H1 (cell line): ENCODE measurements at regions not wholly inside any gene's neighbourhood (a gene's known extent, or its start where the extent isn't known, plus 50 kb on each side); places are given as distances from the start of the nearest gene placed in this dataset.

Experiments
- CTCF ChIA-PET: fragments of 300-600 bp; sonication (Branson Sonifier 250); formaldehyde crosslinking; loops from one replicate; lab custom pipeline; 2021; ENCODE audit not compliant: partially characterized antibody; lab: Charles Lee
- POLR2A ChIA-PET: fragments of 300-600 bp; sonication (Branson Sonifier 250); formaldehyde crosslinking; loops from one replicate; lab custom pipeline; 2021; ENCODE audit warnings: inconsistent platforms; ENCODE audit not compliant: partially characterized antibody; lab: Charles Lee
- DNase-seq, 2 experiments: peaks; one replicate each; pipeline versions ENCODE4 v3.0.0 to v3.0.0-alpha.2; 2010 to 2022; ENCODE audit warnings: low spot score in 2 of 2, low read depth in 1 of 2, mixed read lengths in 1 of 2
- FAIRE-seq: peaks from 2 replicates; lab custom pipeline; 2011; peaks lifted over from hg19 to GRCh38; lab: Jason Lieb, UNC
- H2AFZ ChIP-seq: 2 replicates; pipeline ENCODE4 v1.8.1; 2012; ENCODE audit warnings: low read length, inconsistent platforms
- H2AK5ac ChIP-seq: 2 replicates; pipeline ENCODE4 v1.6.1; 2013; ENCODE audit warnings: low read depth, low read length
- H2BK120ac ChIP-seq: replicated peaks from 2 replicates; pipeline ENCODE3; 2013; ENCODE audit warnings: low read depth, low read length, inconsistent platforms
- H2BK12ac ChIP-seq: 2 replicates; pipeline ENCODE4 v1.6.1; 2013; ENCODE audit warnings: low read depth, low read length
- H2BK15ac ChIP-seq: 2 replicates; pipeline ENCODE4 v1.6.1; 2013; ENCODE audit warnings: low read length
- H2BK20ac ChIP-seq: 2 replicates; pipeline ENCODE4 v1.6.1; 2013; ENCODE audit warnings: low read length
- H2BK5ac ChIP-seq: 2 replicates; pipeline ENCODE4 v1.6.1; 2013; ENCODE audit warnings: low read depth, low read length
- H3K14ac ChIP-seq: 2 replicates; pipeline ENCODE4 v1.6.1; 2013; ENCODE audit warnings: inconsistent platforms; ENCODE audit not compliant: insufficient read length
- H3K18ac ChIP-seq: 2 replicates; pipeline ENCODE4 v1.6.1; 2013; ENCODE audit warnings: low read length; ENCODE audit errors: extremely low read depth
- H3K23ac ChIP-seq: 2 replicates; pipeline ENCODE4 v1.6.1; 2013; ENCODE audit warnings: inconsistent platforms; ENCODE audit not compliant: insufficient read length
- H3K23me2 ChIP-seq: 2 replicates; pipeline ENCODE4 v1.6.1; 2013; ENCODE audit warnings: low read depth, low read length
- H3K27ac ChIP-seq: 2 replicates; pipeline ENCODE4 v1.6.1; 2011; ENCODE audit warnings: low read depth, low read length, inconsistent platforms
- H3K27me3 ChIP-seq, 4 experiments: replicated peaks in 1 of 4; 1 replicate in 1 of 4; 2 replicates in 3 of 4; pipeline versions ENCODE4 v1.6.1 to v1.8.1; 2011 to 2013; ENCODE audit warnings: low read length in 3 of 4, mild to moderate bottlenecking in 3 of 4, inconsistent platforms in 2 of 4, mixed read lengths in 2 of 4, moderate library complexity in 1 of 4; ENCODE audit not compliant: control insufficient read depth in 3 of 4, insufficient read depth in 3 of 4; ENCODE audit errors: extremely low read depth in 1 of 4
- H3K36me3 ChIP-seq, 4 experiments: 2 replicates each; pipeline versions ENCODE4 v1.6.1 to v1.8.1; 2011 to 2013; ENCODE audit warnings: mild to moderate bottlenecking in 4 of 4, low read length in 3 of 4, moderate library complexity in 2 of 4, control low read depth in 1 of 4, inconsistent platforms in 1 of 4; ENCODE audit not compliant: insufficient read depth in 4 of 4, control insufficient read depth in 2 of 4
- H3K4ac ChIP-seq: replicated peaks from 2 replicates; pipeline ENCODE3; 2013; ENCODE audit warnings: low read length, low read depth, mixed read lengths, inconsistent platforms; ENCODE audit not compliant: insufficient read length
- H3K4me1 ChIP-seq, 4 experiments: replicated peaks in 1 of 4; 1 replicate in 1 of 4; 2 replicates in 3 of 4; pipeline versions ENCODE4 v1.6.1 to v1.8.1; 2011 to 2013; ENCODE audit warnings: low read length in 3 of 4, inconsistent platforms in 2 of 4, mixed read lengths in 1 of 4; ENCODE audit not compliant: insufficient read depth in 4 of 4, control insufficient read depth in 3 of 4
- H3K4me2 ChIP-seq, 2 experiments: 2 replicates each; pipeline versions ENCODE4 v1.6.1 to v1.8.1; 2011 to 2013; ENCODE audit warnings: low read depth in 2 of 2, low read length in 2 of 2, control low read depth in 1 of 2, inconsistent platforms in 1 of 2, mild to moderate bottlenecking in 1 of 2; ENCODE audit not compliant: insufficient read depth in 1 of 2
- H3K4me3 ChIP-seq, 4 experiments: fragments of 200-600, 300-600 bp in 1 of 4; sonication (generic), shearing (Covaris generic), sonication (Bioruptor Twin) in 1 of 4; 2 replicates each; pipeline versions ENCODE4 v1.5.1 to v1.8.1; 2011 to 2016; ENCODE audit warnings: low read length in 4 of 4, low read depth in 3 of 4, control low read depth in 2 of 4, inconsistent platforms in 2 of 4, mild to moderate bottlenecking in 2 of 4, mixed read lengths in 1 of 4, moderate library complexity in 1 of 4; ENCODE audit not compliant: insufficient read depth in 2 of 4; ENCODE audit errors: extremely low read depth in 1 of 4
- H3K56ac ChIP-seq: replicated peaks from 2 replicates; pipeline ENCODE3; 2013; ENCODE audit warnings: low read depth, mild to moderate bottlenecking, mixed read lengths, low read length, inconsistent platforms; ENCODE audit not compliant: insufficient read length
- H3K79me1 ChIP-seq: 2 replicates; pipeline ENCODE4 v1.6.1; 2013; ENCODE audit warnings: low read depth, low read length, control low read depth
- H3K79me2 ChIP-seq, 2 experiments: 2 replicates each; pipeline versions ENCODE4 v1.6.1 to v1.8.1; 2012 to 2013; ENCODE audit warnings: low read length in 2 of 2, mild to moderate bottlenecking in 2 of 2, inconsistent platforms in 1 of 2; ENCODE audit not compliant: insufficient read depth in 2 of 2, control insufficient read depth in 1 of 2
- H3K9ac ChIP-seq, 4 experiments: replicated peaks in 1 of 4; 1 replicate in 1 of 4; 2 replicates in 3 of 4; pipeline versions ENCODE4 v1.6.1 to v1.8.1; 2011 to 2013; ENCODE audit warnings: low read depth in 3 of 4, low read length in 3 of 4, control low read depth in 2 of 4, mild to moderate bottlenecking in 2 of 4, moderate library complexity in 2 of 4, inconsistent platforms in 1 of 4; ENCODE audit errors: extremely low read depth in 1 of 4
- H3K9me3 ChIP-seq, 2 experiments: 2 replicates each; pipeline versions ENCODE4 v1.6.1 to v1.8.1; 2012 to 2013; ENCODE audit warnings: mild to moderate bottlenecking in 2 of 2, moderate library complexity in 2 of 2, control low read depth in 1 of 2, inconsistent platforms in 1 of 2, low read depth in 1 of 2, low read length in 1 of 2, mixed read lengths in 1 of 2; ENCODE audit not compliant: insufficient read depth in 2 of 2
- H4K20me1 ChIP-seq, 2 experiments: replicated peaks in 1 of 2; 2 replicates each; pipeline versions ENCODE3 to v1.8.1; 2011 to 2013; ENCODE audit warnings: inconsistent platforms in 2 of 2, low read length in 2 of 2, mild to moderate bottlenecking in 1 of 2; ENCODE audit not compliant: insufficient read depth in 2 of 2, control insufficient read depth in 1 of 2
- H4K5ac ChIP-seq: 2 replicates; pipeline ENCODE4 v1.6.1; 2013; ENCODE audit warnings: low read length, low read depth, mixed read lengths, inconsistent platforms; ENCODE audit not compliant: insufficient read length
- H4K8ac ChIP-seq: 2 replicates; pipeline ENCODE4 v1.8.0; 2013; ENCODE audit warnings: mild to moderate bottlenecking, moderate library complexity, low read length, inconsistent platforms; ENCODE audit not compliant: insufficient read depth; ENCODE audit errors: extremely low read depth
- H4K91ac ChIP-seq: replicated peaks from 2 replicates; pipeline ENCODE3; 2013; ENCODE audit warnings: low read length, mixed read lengths, inconsistent platforms; ENCODE audit not compliant: insufficient read length
- CTBP2 ChIP-seq: IDR thresholded peaks from 2 replicates; pipeline ENCODE4 v1.7.0; 2011; ENCODE audit warnings: borderline replicate concordance, mild to moderate bottlenecking, moderate library complexity, mixed read lengths, low read length; ENCODE audit not compliant: insufficient read depth, insufficient read length
- JUN ChIP-seq: IDR thresholded peaks from 2 replicates; pipeline ENCODE4 v1.6.1; 2011; ENCODE audit warnings: low read depth, mild to moderate bottlenecking, improper control_type of control experiment, low read length
- JUND ChIP-seq: IDR thresholded peaks from 2 replicates; pipeline ENCODE4 v1.6.1; 2011; ENCODE audit warnings: mild to moderate bottlenecking, improper control_type of control experiment, low read length
- SRF ChIP-seq: IDR thresholded peaks from 2 replicates; pipeline ENCODE4 v1.6.1; 2011; ENCODE audit warnings: mild to moderate bottlenecking, low read depth, low read length, moderate library complexity
- whole genome bisulfite sequencing, 2 experiments: shearing (Covaris generic) in 1 of 2; methylation state at CpG; one replicate each; pipeline versions ENCODE4 v1.1.6 to v1.1.7; 2013 to 2015; ENCODE audit warnings: low lambda C conversion rate in 2 of 2, mixed read lengths in 2 of 2, inconsistent platforms in 1 of 2, low coverage in 1 of 2, missing lambda C conversion rate in 1 of 2; ENCODE audit not compliant: insufficient replicate concordance in 2 of 2, insufficient coverage in 1 of 2, insufficient read length in 1 of 2; ENCODE audit errors: extremely low coverage in 1 of 2, missing lambda C conversion rate in 1 of 2; 5-methylcytosine and 5-hydroxymethylcytosine counted together

DNA sequence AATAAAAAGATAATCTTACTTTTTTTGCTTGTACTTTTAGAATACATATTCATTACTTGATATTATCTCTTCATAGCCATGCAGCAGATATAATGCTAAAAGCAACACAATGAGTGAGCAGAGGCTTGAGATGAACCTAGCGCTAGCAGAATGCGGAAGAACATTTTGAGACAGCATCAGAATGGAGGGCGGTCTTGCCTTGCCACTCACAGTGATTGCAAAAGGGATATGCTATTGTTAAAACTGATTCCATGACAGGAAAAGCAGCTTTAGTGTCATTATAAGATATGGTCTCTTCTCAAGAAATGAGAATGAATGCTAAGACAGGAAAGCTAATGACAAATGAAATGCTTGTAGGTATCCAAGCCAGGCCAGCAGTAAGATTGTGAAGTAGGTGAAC lies 200.0 kb upstream of the GJE1 start:
- CTCF ChIA-PET: interaction anchor here (0.6 to 1.5 kb wide), 2 partner anchors 179 to 381 kb away, joined by 3 read pairs; no protein-coding TSS in a partner anchor
- H4K20me1 ChIP-seq: no peaks in the 10 kb centered on the region
- H3K79me1 ChIP-seq: no peaks in the 10 kb centered on the region
- WGBS, 2 experiments: 89% methylated on average over 3 of the region's 3 CpGs; no CpG with 5 or more reads in 1 of the 2 experiments
- H3K14ac ChIP-seq: no peak overlapping the region
- H3K56ac ChIP-seq: no peak overlapping the region
- no peak overlapping the region for H3K4ac ChIP-seq
- DNase-seq: no peak
- no peaks in the 10 kb centered on the region for H3K4me1 ChIP-seq
- H3K18ac ChIP-seq: no peak overlapping the region
- H3K79me2 ChIP-seq: no peaks in the 10 kb centered on the region
- no peaks in the 10 kb centered on the region for H3K23me2 ChIP-seq
- no peak overlapping the region for H3K9ac ChIP-seq
- TF ChIP-seq JUND: no peak
- TF ChIP-seq CTBP2: no peak
- no peak for TF ChIP-seq JUN
- TF ChIP-seq SRF: no peak
- TF ChIP-seq, all 59 proteins: peak for 0
- Histone ChIP-seq H2AK5ac (no peak overlapping the region), H2BK20ac (no peak overlapping the region), H3K23ac (no peak overlapping the region), H4K91ac (no peak overlapping the region), H3K36me3 (no peaks in the 10 kb centered on the region), H2BK120ac (no peak overlapping the region), H2BK12ac (no peak overlapping the region), H3K4me2 (no peak overlapping the region), H3K27me3 (no peaks in the 10 kb centered on the region), H2BK15ac (no peak overlapping the region), H4K8ac (no peak overlapping the region), H3K4me3 (no peak overlapping the region), H3K27ac (no peak overlapping the region), H3K9me3 (no peaks in the 10 kb centered on the region), H4K5ac (no peak overlapping the region), H2AFZ (no peak overlapping the region), H2BK5ac (no peak overlapping the region)
- no peak for FAIRE-seq
- POLR2A ChIA-PET: no interaction called here
